SK-N-MC (cell line): ENCODE measurements at regions not wholly inside any gene's neighbourhood (a gene's known extent, or its start where the extent isn't known, plus 50 kb on each side); places are given as distances from the start of the nearest gene placed in this dataset.

Experiments
- EZH2 ChIP-seq: fragments of 200-600 bp; sonication (generic); IDR thresholded peaks from one replicate; pipeline ENCODE4 v1.6.1; 2017; ENCODE audit warnings: antibody characterized with exemption
- POLR2AphosphoS5 ChIP-seq: IDR thresholded peaks from 2 replicates; pipeline ENCODE4 v1.6.1; 2012; ENCODE audit warnings: mild to moderate bottlenecking, low read depth, low read length, borderline replicate concordance

GRCh38 chr3:162569314-162569713 is 1072.7 kb downstream of the OTOL1 start:
- TF ChIP-seq EZH2 (no peak), POLR2AphosphoS5 (no peak)
